Vagina (tissue), 2 donors: ENCODE measurements at regions not wholly inside any gene's neighbourhood (a gene's known extent, or its start where the extent isn't known, plus 50 kb on each side); places are given as distances from the start of the nearest gene placed in this dataset.

Experiments
- DNase-seq, 2 donors: peaks; one replicate each; pipeline ENCODE4 v3.0.0-alpha.2; 2017; ENCODE audit errors: extremely low spot score in 2 of 2
- H3K27ac ChIP-seq: fragments of 200-600 bp; sonication (generic); one replicate; pipeline ENCODE4 v1.5.1; 2019
- H3K27me3 ChIP-seq: fragments of 200-600 bp; sonication (generic); one replicate; pipeline ENCODE4 v1.5.1; 2019
- H3K36me3 ChIP-seq, 2 donors: fragments of 200-600 bp; sonication (generic); one replicate each; pipeline ENCODE4 v1.5.1; 2017 to 2019
- H3K4me1 ChIP-seq: fragments of 200-600 bp; sonication (generic); one replicate; pipeline ENCODE4 v1.5.1; 2019
- H3K4me3 ChIP-seq, 2 donors: fragments of 200-600 bp; sonication (generic); 1 replicate in 1 of 2; 2 replicates in 1 of 2; pipeline ENCODE4 v1.5.1; 2016 to 2019
- H3K9me3 ChIP-seq: fragments of 200-600 bp; sonication (generic); one replicate; pipeline ENCODE4 v1.5.1; 2019
- POLR2A ChIP-seq, 2 donors: fragments of 450-650 bp; IDR thresholded peaks; one replicate each; pipeline ENCODE4 v1.6.1; 2017; ENCODE audit warnings: antibody characterized with exemption in 2 of 2, mild to moderate bottlenecking in 2 of 2, moderate library complexity in 2 of 2
- POLR2AphosphoS5 ChIP-seq, 2 donors: sonication (generic); formaldehyde crosslinking; IDR thresholded peaks; one replicate each; pipeline ENCODE4 v1.9.0; 2017; ENCODE audit warnings: antibody characterized with exemption in 2 of 2, mild to moderate bottlenecking in 2 of 2, low read depth in 1 of 2; ENCODE audit not compliant: insufficient read depth in 1 of 2
- intact Hi-C: fragments of 100-400 bp; cut with DNase I; formaldehyde crosslinking; loops from one replicate; pipeline ENCODE4 v1.15.1; 2023
- TF ChIP-seq, protein P1 (sequence below), 3 experiments: fragments of 450-650 bp in 2 of 3; fragments of 200-600 bp in 1 of 3; sonication (generic) in 1 of 3; IDR thresholded peaks; one replicate each; pipeline ENCODE4 v1.5.1; 2017 to 2019; ENCODE audit warnings: antibody characterized with exemption in 3 of 3, mild to moderate bottlenecking in 2 of 3, moderate library complexity in 2 of 3

GRCh38 chr1:234710936-234711724 lies 101.2 kb upstream of the IRF2BP2 start:
- Histone ChIP-seq H3K27ac (no peak overlapping the region), H3K4me3 (no peak overlapping the region), H3K36me3 (no peaks in the 10 kb centered on the region), H3K4me1 (peaks cover 7% of the 10 kb centered on the region), H3K27me3 (no peaks in the 10 kb centered on the region), H3K9me3 (no peaks in the 10 kb centered on the region)
- intact Hi-C loops: no loop called here
- no peak for DNase-seq
- TF ChIP-seq POLR2A (IDR thresholded peaks at IDR 0.05): no peak
- TF ChIP-seq POLR2AphosphoS5 (IDR thresholded peaks at IDR 0.05; ENCODE audit: insufficient read depth in 1 of 2, low read depth in 1 of 2): no peak
- TF ChIP-seq, protein P1, sequence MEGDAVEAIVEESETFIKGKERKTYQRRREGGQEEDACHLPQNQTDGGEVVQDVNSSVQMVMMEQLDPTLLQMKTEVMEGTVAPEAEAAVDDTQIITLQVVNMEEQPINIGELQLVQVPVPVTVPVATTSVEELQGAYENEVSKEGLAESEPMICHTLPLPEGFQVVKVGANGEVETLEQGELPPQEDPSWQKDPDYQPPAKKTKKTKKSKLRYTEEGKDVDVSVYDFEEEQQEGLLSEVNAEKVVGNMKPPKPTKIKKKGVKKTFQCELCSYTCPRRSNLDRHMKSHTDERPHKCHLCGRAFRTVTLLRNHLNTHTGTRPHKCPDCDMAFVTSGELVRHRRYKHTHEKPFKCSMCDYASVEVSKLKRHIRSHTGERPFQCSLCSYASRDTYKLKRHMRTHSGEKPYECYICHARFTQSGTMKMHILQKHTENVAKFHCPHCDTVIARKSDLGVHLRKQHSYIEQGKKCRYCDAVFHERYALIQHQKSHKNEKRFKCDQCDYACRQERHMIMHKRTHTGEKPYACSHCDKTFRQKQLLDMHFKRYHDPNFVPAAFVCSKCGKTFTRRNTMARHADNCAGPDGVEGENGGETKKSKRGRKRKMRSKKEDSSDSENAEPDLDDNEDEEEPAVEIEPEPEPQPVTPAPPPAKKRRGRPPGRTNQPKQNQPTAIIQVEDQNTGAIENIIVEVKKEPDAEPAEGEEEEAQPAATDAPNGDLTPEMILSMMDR (IDR thresholded peaks at IDR 0.05): no peak

GRCh38 chr1:234710381-234710780 lies 100.4 kb upstream of the IRF2BP2 start:
- Histone ChIP-seq H3K4me3 (no peak overlapping the region), H3K9me3 (no peaks in the 10 kb centered on the region), H3K27me3 (no peaks in the 10 kb centered on the region), H3K4me1 (no peaks in the 10 kb centered on the region), H3K27ac (no peak overlapping the region), H3K36me3 (no peaks in the 10 kb centered on the region)
- no peak for DNase-seq
- intact Hi-C loops: no loop called here
- TF ChIP-seq, protein P1 (IDR thresholded peaks at IDR 0.05): no peak
- TF ChIP-seq POLR2A (IDR thresholded peaks at IDR 0.05): no peak
- no peak for TF ChIP-seq POLR2AphosphoS5 (IDR thresholded peaks at IDR 0.05; ENCODE audit: insufficient read depth in 1 of 2, low read depth in 1 of 2)

GRCh38 chr1:234709473-234710228 lies 99.7 kb upstream of the IRF2BP2 start:
- DNase-seq: peak in 1 of 2 donors; percentile 94

GRCh38 chr1:234708700-234709395 lies 98.9 kb upstream of the IRF2BP2 start:
- no peak for TF ChIP-seq POLR2AphosphoS5 (IDR thresholded peaks at IDR 0.05; ENCODE audit: insufficient read depth in 1 of 2, low read depth in 1 of 2)
- TF ChIP-seq POLR2A (IDR thresholded peaks at IDR 0.05): no peak
- TF ChIP-seq, protein P1 (IDR thresholded peaks at IDR 0.05): no peak
- no peaks in the 10 kb centered on the region for H3K4me1 ChIP-seq
- no peaks in the 10 kb centered on the region for H3K36me3 ChIP-seq
- no peak overlapping the region for H3K4me3 ChIP-seq
- H3K9me3 ChIP-seq: no peaks in the 10 kb centered on the region
- peak in 1 of 2 donors; percentile 93 for DNase-seq
- no peak overlapping the region for H3K27ac ChIP-seq
- intact Hi-C loops: no loop called here
- no peaks in the 10 kb centered on the region for H3K27me3 ChIP-seq

More at GRCh38 chr1:234709473-234710228, 99.7 kb upstream of the IRF2BP2 start:
- Histone ChIP-seq H3K27ac (no peak overlapping the region), H3K27me3 (no peaks in the 10 kb centered on the region), H3K9me3 (no peaks in the 10 kb centered on the region), H3K4me3 (no peak overlapping the region), H3K4me1 (no peaks in the 10 kb centered on the region), H3K36me3 (no peaks in the 10 kb centered on the region)
- intact Hi-C loops: no loop called here
- TF ChIP-seq POLR2A (IDR thresholded peaks at IDR 0.05) (no peak), POLR2AphosphoS5 (IDR thresholded peaks at IDR 0.05; ENCODE audit: insufficient read depth in 1 of 2, low read depth in 1 of 2) (no peak)
- TF ChIP-seq, protein P1 (IDR thresholded peaks at IDR 0.05): no peak
